ENCODE measurements at regions not wholly inside any gene's neighbourhood (a gene's known extent, or its start where the extent isn't known, plus 50 kb on each side); places are given as distances from the start of the nearest gene placed in this dataset.

DNA sequence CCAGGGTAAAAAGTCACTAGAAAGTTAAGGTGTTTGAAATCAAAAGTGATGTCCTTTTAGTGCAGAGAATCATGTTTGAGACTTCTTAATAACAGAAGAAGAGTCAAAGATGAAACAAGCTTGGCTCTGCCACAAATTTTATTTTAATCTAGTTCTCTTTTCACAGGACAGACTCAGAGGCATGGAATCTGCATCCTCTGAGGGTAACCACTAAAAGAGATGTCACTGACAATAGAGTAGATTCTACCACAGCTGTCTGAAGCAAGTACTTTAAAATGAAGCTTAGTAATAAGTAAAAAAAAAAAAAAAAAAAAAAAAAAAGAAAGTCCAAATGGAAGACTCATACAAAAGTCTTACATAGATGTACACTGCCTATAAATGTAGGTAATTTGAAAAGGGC is 519.7 kb upstream of the PRMT6 start:
- H3K27me3 ChIP-seq (ENCODE audit: control insufficient read depth, insufficient read depth, low read length) = no peaks in the 10 kb centered on the region
- no peak overlapping the region for H3K4me3 ChIP-seq (ENCODE audit: low read length)
- H3K4me1 ChIP-seq (ENCODE audit: control insufficient read depth, low read depth, low read length) = no peaks in the 10 kb centered on the region
- no peak overlapping the region for H3K9ac ChIP-seq (ENCODE audit: low read length)
- H3K36me3 ChIP-seq (ENCODE audit: control insufficient read depth, low read depth, low read length) = no peaks in the 10 kb centered on the region
- peaks cover 6% of the 10 kb centered on the region for H3K9me3 ChIP-seq (ENCODE audit: control insufficient read depth, low read depth, low read length)
- H3K27ac ChIP-seq (ENCODE audit: low read length) = no peak overlapping the region

DNA sequence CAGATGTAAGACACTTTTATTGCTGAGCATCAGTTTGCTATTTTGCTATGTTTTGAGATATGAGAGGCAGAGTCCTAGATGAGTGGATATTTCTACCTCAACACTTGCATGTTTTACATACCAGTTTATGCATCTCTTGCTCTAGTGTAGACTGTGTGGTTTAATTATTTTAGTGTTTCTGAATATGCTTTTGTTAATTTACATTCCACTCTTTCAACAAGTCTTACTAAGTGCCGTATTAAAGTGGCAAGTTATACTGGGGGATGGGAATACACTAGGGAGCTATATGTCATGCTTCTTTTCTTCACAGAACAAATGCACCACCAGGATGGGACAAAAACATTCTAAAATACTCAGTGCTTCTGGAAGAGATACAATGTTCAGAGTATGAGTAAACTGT is 507.7 kb upstream of the PRMT6 start:
- H3K27ac ChIP-seq (ENCODE audit: low read length) = no peak overlapping the region
- H3K9me3 ChIP-seq (ENCODE audit: control insufficient read depth, low read depth, low read length) = no peaks in the 10 kb centered on the region
- no peaks in the 10 kb centered on the region for H3K4me1 ChIP-seq (ENCODE audit: control insufficient read depth, low read depth, low read length)
- no peak overlapping the region for H3K9ac ChIP-seq (ENCODE audit: low read length)
- no peak overlapping the region for H3K4me3 ChIP-seq (ENCODE audit: low read length)
- H3K36me3 ChIP-seq (ENCODE audit: control insufficient read depth, low read depth, low read length) = no peaks in the 10 kb centered on the region
- H3K27me3 ChIP-seq (ENCODE audit: control insufficient read depth, insufficient read depth, low read length) = no peaks in the 10 kb centered on the region

DNA sequence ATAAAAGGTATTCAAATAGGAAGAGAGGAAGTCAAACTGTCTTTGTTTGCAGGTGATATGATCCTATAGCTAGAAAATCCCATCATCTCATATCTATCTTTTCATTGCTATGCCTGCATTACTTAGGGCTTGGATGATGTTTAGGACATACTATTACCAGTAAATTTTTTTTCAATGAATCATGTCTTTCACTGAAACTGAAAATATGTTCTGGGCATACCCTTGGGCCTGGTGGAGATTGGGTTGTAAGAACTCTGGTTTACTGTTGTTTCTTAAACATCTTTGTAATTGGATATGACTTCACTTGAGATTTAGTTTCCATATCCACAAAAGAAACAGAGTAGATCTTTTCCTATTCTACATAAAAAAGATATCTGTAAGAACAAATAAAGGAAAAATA is 502.2 kb upstream of the PRMT6 start:
- Histone ChIP-seq H3K36me3 (ENCODE audit: control insufficient read depth, low read depth, low read length) (no peaks in the 10 kb centered on the region), H3K9me3 (ENCODE audit: control insufficient read depth, low read depth, low read length) (no peaks in the 10 kb centered on the region)

GRCh38 chr1:106555571-106555970 is 500.9 kb upstream of the PRMT6 start:
- Histone ChIP-seq H3K36me3 (ENCODE audit: control insufficient read depth, low read depth, low read length) (no peaks in the 10 kb centered on the region), H3K27ac (ENCODE audit: low read length) (no peak overlapping the region), H3K27me3 (ENCODE audit: control insufficient read depth, insufficient read depth, low read length) (no peaks in the 10 kb centered on the region), H3K9ac (ENCODE audit: low read length) (no peak overlapping the region), H3K9me3 (ENCODE audit: control insufficient read depth, low read depth, low read length) (no peaks in the 10 kb centered on the region), H3K4me3 (ENCODE audit: low read length) (no peak overlapping the region), H3K4me1 (ENCODE audit: control insufficient read depth, low read depth, low read length) (no peaks in the 10 kb centered on the region)

More for the DNA sequence above, 502.2 kb upstream of the PRMT6 start:
- Histone ChIP-seq H3K4me1 (ENCODE audit: control insufficient read depth, low read depth, low read length) (no peaks in the 10 kb centered on the region), H3K9ac (ENCODE audit: low read length) (no peak overlapping the region), H3K27ac (ENCODE audit: low read length) (no peak overlapping the region), H3K4me3 (ENCODE audit: low read length) (no peak overlapping the region), H3K27me3 (ENCODE audit: control insufficient read depth, insufficient read depth, low read length) (no peaks in the 10 kb centered on the region)

- H3K9ac ChIP-seq (ENCODE audit: low read length) = no peak overlapping the region
- H3K9me3 ChIP-seq (ENCODE audit: control insufficient read depth, low read depth, low read length) = no peaks in the 10 kb centered on the region
- no peaks in the 10 kb centered on the region for H3K27me3 ChIP-seq (ENCODE audit: control insufficient read depth, insufficient read depth, low read length)
- H3K4me1 ChIP-seq (ENCODE audit: control insufficient read depth, low read depth, low read length) = no peaks in the 10 kb centered on the region
- H3K36me3 ChIP-seq (ENCODE audit: control insufficient read depth, low read depth, low read length) = no peaks in the 10 kb centered on the region
- H3K4me3 ChIP-seq (ENCODE audit: low read length) = no peak overlapping the region
- no peak overlapping the region for H3K27ac ChIP-seq (ENCODE audit: low read length)
Measured at GRCh38 chr1:106564192-106564591, 492.3 kb upstream of the PRMT6 start.

DNA sequence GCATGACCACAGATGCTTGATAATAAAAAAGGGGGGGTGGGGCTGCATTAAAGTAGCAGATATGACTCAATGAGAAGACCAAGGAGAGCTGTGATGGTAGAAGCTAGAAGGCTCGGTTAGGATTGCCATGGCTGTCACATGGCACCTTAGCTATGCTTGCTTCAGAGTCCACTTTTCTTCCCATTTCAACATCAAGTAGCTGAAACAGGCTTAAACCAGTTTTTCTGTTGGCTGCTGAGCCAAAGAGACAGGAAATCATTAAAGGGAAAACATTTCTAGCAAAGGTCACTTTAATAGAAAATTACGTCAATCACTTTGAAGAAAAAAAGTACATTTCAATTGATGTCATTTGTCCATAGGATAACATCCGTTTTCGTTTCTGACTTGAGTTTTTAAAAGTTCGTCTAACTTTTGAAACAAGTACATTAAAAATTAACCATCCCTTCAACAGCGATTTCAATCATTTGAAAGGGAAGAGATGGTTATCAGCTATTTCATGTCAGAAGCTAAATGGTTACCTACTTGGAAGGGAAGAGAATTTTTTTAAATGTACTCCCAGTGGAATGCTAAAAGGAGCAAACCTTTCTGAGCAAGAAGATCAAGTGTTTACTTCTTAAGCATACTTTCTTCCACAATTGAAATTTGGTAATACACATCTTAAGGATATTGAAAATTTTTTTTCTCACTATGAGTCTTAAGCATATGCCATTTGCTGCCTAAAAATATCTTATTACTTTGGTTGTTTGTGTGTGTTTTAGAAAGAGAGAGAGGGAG is 488.1 kb upstream of the PRMT6 start:
- no peaks in the 10 kb centered on the region for H3K27me3 ChIP-seq (ENCODE audit: control insufficient read depth, insufficient read depth, low read length)
- no peak overlapping the region for H3K27ac ChIP-seq (ENCODE audit: low read length)
- H3K9ac ChIP-seq (ENCODE audit: low read length) = no peak overlapping the region
- H3K4me1 ChIP-seq (ENCODE audit: control insufficient read depth, low read depth, low read length) = no peaks in the 10 kb centered on the region
- no peaks in the 10 kb centered on the region for H3K36me3 ChIP-seq (ENCODE audit: control insufficient read depth, low read depth, low read length)
- H3K4me3 ChIP-seq (ENCODE audit: low read length) = no peak overlapping the region
- H3K9me3 ChIP-seq (ENCODE audit: control insufficient read depth, low read depth, low read length) = no peaks in the 10 kb centered on the region

- no peak overlapping the region for H3K9ac ChIP-seq (ENCODE audit: low read length)
- H3K27me3 ChIP-seq (ENCODE audit: control insufficient read depth, insufficient read depth, low read length) = no peaks in the 10 kb centered on the region
- H3K36me3 ChIP-seq (ENCODE audit: control insufficient read depth, low read depth, low read length) = no peaks in the 10 kb centered on the region
- H3K9me3 ChIP-seq (ENCODE audit: control insufficient read depth, low read depth, low read length) = no peaks in the 10 kb centered on the region
- H3K4me1 ChIP-seq (ENCODE audit: control insufficient read depth, low read depth, low read length) = no peaks in the 10 kb centered on the region
- no peak overlapping the region for H3K4me3 ChIP-seq (ENCODE audit: low read length)
- no peak overlapping the region for H3K27ac ChIP-seq (ENCODE audit: low read length)
Measured at GRCh38 chr1:106571109-106571508, 485.4 kb upstream of the PRMT6 start.

DNA sequence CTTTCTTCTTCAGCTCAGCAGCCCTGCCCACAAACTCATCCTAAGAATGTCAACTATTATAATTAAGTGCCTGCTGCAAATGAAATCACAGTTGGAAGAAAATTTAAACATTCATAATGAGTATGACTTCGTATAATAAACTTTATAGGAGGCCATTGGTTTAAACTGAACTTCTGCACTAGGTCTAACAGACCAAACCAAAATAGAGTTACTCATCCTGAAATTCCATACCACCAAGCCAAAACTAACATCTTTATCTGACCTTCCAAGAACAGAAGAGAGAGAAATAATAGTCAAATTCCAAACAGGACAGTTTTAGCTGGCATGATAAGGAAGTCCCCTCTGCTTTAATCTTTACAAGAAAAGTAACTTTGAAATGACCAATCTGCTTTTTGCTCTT is 472.4 kb upstream of the PRMT6 start:
- Histone ChIP-seq H3K4me1 (ENCODE audit: control insufficient read depth, low read depth, low read length) (no peaks in the 10 kb centered on the region), H3K27ac (ENCODE audit: low read length) (no peak overlapping the region), H3K27me3 (ENCODE audit: control insufficient read depth, insufficient read depth, low read length) (no peaks in the 10 kb centered on the region), H3K9me3 (ENCODE audit: control insufficient read depth, low read depth, low read length) (no peaks in the 10 kb centered on the region), H3K36me3 (ENCODE audit: control insufficient read depth, low read depth, low read length) (no peaks in the 10 kb centered on the region), H3K9ac (ENCODE audit: low read length) (no peak overlapping the region), H3K4me3 (ENCODE audit: low read length) (no peak overlapping the region)

DNA sequence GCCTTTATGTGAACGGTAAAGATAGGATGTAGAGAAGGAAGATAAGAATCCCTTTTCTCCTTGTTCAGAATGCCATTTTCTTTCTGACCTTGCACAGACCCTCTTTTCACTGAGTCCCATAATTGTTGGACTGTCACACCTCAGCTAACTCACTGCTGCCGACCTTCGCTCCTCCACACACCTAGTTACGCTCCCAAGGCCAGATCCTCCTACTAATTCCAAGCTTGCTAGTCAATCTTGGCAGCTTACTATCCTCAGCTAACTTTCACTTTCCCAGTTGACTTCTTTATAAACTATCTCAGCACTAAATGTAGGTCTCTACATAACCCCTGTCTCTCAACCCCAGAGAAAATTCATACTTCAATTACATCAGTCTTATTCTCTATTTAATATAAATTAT is 471.8 kb upstream of the PRMT6 start:
- Histone ChIP-seq H3K9ac (ENCODE audit: low read length) (no peak overlapping the region), H3K9me3 (ENCODE audit: control insufficient read depth, low read depth, low read length) (no peaks in the 10 kb centered on the region), H3K4me1 (ENCODE audit: control insufficient read depth, low read depth, low read length) (no peaks in the 10 kb centered on the region), H3K27ac (ENCODE audit: low read length) (no peak overlapping the region), H3K36me3 (ENCODE audit: control insufficient read depth, low read depth, low read length) (no peaks in the 10 kb centered on the region), H3K27me3 (ENCODE audit: control insufficient read depth, insufficient read depth, low read length) (no peaks in the 10 kb centered on the region), H3K4me3 (ENCODE audit: low read length) (no peak overlapping the region)

DNA sequence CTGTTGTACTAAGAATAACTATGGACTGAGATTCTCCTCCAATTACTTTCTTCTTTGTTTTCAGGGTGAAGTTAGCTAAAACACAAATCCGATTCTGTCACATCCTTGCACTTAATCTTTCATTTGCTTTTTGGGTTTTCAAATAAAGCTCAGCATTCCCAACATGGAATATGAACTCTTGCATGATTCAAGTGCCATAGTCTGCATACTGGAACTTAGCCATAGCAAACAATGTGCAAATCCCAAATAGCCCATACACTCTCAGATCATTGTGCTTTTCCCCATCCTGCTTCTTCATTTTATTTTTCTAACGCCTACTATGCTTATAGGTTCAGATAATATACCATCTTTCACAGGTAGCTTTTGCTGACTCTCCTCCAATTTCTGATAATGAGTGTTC is 455.8 kb upstream of the PRMT6 start:
- Histone ChIP-seq H3K36me3 (ENCODE audit: control insufficient read depth, low read depth, low read length) (no peaks in the 10 kb centered on the region), H3K9ac (ENCODE audit: low read length) (no peak overlapping the region), H3K27ac (ENCODE audit: low read length) (no peak overlapping the region), H3K27me3 (ENCODE audit: control insufficient read depth, insufficient read depth, low read length) (no peaks in the 10 kb centered on the region), H3K4me3 (ENCODE audit: low read length) (no peak overlapping the region), H3K9me3 (ENCODE audit: control insufficient read depth, low read depth, low read length) (no peaks in the 10 kb centered on the region), H3K4me1 (ENCODE audit: control insufficient read depth, low read depth, low read length) (no peaks in the 10 kb centered on the region)

- Histone ChIP-seq H3K27ac (ENCODE audit: low read length) (no peak overlapping the region), H3K9me3 (ENCODE audit: control insufficient read depth, low read depth, low read length) (no peaks in the 10 kb centered on the region), H3K27me3 (ENCODE audit: control insufficient read depth, insufficient read depth, low read length) (no peaks in the 10 kb centered on the region), H3K9ac (ENCODE audit: low read length) (no peak overlapping the region), H3K4me3 (ENCODE audit: low read length) (no peak overlapping the region), H3K4me1 (ENCODE audit: control insufficient read depth, low read depth, low read length) (no peaks in the 10 kb centered on the region), H3K36me3 (ENCODE audit: control insufficient read depth, low read depth, low read length) (no peaks in the 10 kb centered on the region)
Measured at GRCh38 chr1:106603616-106604015, 452.9 kb upstream of the PRMT6 start.

DNA sequence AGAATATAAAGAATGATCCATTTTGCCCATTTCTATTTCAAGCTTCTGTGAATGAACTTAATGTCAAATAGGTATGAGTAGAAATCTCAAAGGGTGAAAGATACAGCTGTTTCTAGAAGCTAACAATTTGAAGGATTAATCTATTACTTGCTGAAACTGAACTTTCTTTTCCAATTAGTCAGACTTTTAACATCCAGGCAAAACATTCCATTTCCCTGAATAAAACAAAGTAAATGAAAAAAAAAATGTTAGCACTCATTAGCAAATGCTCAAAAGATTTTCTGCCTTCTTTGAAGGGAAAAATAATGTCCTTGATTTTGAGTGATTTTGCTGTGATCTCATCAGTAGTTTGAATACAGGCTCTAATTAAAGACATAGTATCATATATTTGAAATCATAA is 447.6 kb upstream of the PRMT6 start:
- Histone ChIP-seq H3K27me3 (ENCODE audit: control insufficient read depth, insufficient read depth, low read length) (no peaks in the 10 kb centered on the region), H3K4me1 (ENCODE audit: control insufficient read depth, low read depth, low read length) (no peaks in the 10 kb centered on the region), H3K4me3 (ENCODE audit: low read length) (no peak overlapping the region), H3K27ac (ENCODE audit: low read length) (no peak overlapping the region), H3K9ac (ENCODE audit: low read length) (no peak overlapping the region), H3K36me3 (ENCODE audit: control insufficient read depth, low read depth, low read length) (no peaks in the 10 kb centered on the region), H3K9me3 (ENCODE audit: control insufficient read depth, low read depth, low read length) (no peaks in the 10 kb centered on the region)

Measured in iPS-18a (cell line).